DND-41 (cell line): ENCODE measurements at regions not wholly inside any gene's neighbourhood (a gene's known extent, or its start where the extent isn't known, plus 50 kb on each side); places are given as distances from the start of the nearest gene placed in this dataset.

Experiments
- ATAC-seq: fragments of 200-7000 bp; cut with Tn5 transposase; 3 replicates; pipeline ENCODE4 v1.9.1; 2021; ENCODE audit warnings: low read depth; ENCODE audit not compliant: insufficient read depth
- DNase-seq: peaks from one replicate; pipeline ENCODE4 v3.0.0-alpha.2; 2020
- H2AFZ ChIP-seq: 2 replicates; pipeline ENCODE4 v1.6.0; 2012; ENCODE audit warnings: low read depth, low read length
- H3K27ac ChIP-seq: 2 replicates; pipeline ENCODE4 v1.5.1; 2012; ENCODE audit warnings: low read length, inconsistent platforms
- H3K27me3 ChIP-seq: fragments of 200-600 bp; sonication (generic); 2 replicates; pipeline ENCODE4 v1.6.0; 2012; ENCODE audit warnings: low read length, mild to moderate bottlenecking, inconsistent platforms; ENCODE audit not compliant: insufficient read depth, poor library complexity
- H3K36me3 ChIP-seq: 2 replicates; pipeline ENCODE4 v1.5.1; 2012; ENCODE audit warnings: low read length, inconsistent platforms; ENCODE audit not compliant: insufficient read depth
- H3K4me1 ChIP-seq: 2 replicates; pipeline ENCODE4 v1.5.1; 2012; ENCODE audit warnings: mild to moderate bottlenecking, low read length; ENCODE audit not compliant: insufficient read depth
- H3K4me2 ChIP-seq: 2 replicates; pipeline ENCODE4 v1.6.0; 2012; ENCODE audit warnings: mild to moderate bottlenecking, moderate library complexity, low read length, inconsistent platforms; ENCODE audit not compliant: insufficient read depth
- H3K4me3 ChIP-seq, 2 experiments: fragments of 200-600 bp in 1 of 2; shearing (Covaris generic) in 1 of 2; 2 replicates each; pipeline ENCODE4 v1.5.1; 2012 to 2016; ENCODE audit warnings: inconsistent platforms in 2 of 2, low read length in 2 of 2, mild to moderate bottlenecking in 2 of 2, low read depth in 1 of 2, moderate library complexity in 1 of 2
- H3K79me2 ChIP-seq: 2 replicates; pipeline ENCODE4 v1.6.0; 2012; ENCODE audit warnings: low read length, inconsistent platforms; ENCODE audit not compliant: insufficient read depth
- H3K9ac ChIP-seq: 2 replicates; pipeline ENCODE4 v1.6.0; 2012; ENCODE audit warnings: low read depth, mild to moderate bottlenecking, inconsistent platforms, low read length, moderate library complexity
- H3K9me3 ChIP-seq: 2 replicates; pipeline ENCODE4 v1.5.1; 2012; ENCODE audit warnings: low read length, moderate library complexity, mild to moderate bottlenecking, inconsistent platforms; ENCODE audit not compliant: insufficient read depth, severe bottlenecking
- H4K20me1 ChIP-seq: 2 replicates; pipeline ENCODE4 v1.6.0; 2012; ENCODE audit warnings: low read length; ENCODE audit not compliant: insufficient read depth
- EZH2 ChIP-seq: IDR thresholded peaks from 3 replicates; pipeline ENCODE4 v1.6.1; 2012; ENCODE audit warnings: borderline replicate concordance, low read depth, mild to moderate bottlenecking, moderate library complexity, low read length, inconsistent platforms; ENCODE audit not compliant: severe bottlenecking
- TF ChIP-seq, protein P1 (sequence below): IDR thresholded peaks from 2 replicates; pipeline ENCODE4 v1.5.1; 2012; ENCODE audit warnings: borderline replicate concordance, low read length, moderate library complexity, mild to moderate bottlenecking; ENCODE audit not compliant: poor library complexity, severe bottlenecking; ENCODE audit errors: extremely low read depth

- H3K27ac ChIP-seq = no peak overlapping the region
- no peaks in the 10 kb centered on the region for H3K79me2 ChIP-seq
- no peaks in the 10 kb centered on the region for H3K4me1 ChIP-seq
- no peak overlapping the region for H3K4me3 ChIP-seq
- H3K36me3 ChIP-seq = no peaks in the 10 kb centered on the region
- ATAC-seq = no peak
- no peaks in the 10 kb centered on the region for H4K20me1 ChIP-seq
- no peak overlapping the region for H3K4me2 ChIP-seq
- no peaks in the 10 kb centered on the region for H3K27me3 ChIP-seq
- no peak for DNase-seq
- H2AFZ ChIP-seq = no peak overlapping the region
- TF ChIP-seq, protein P1, sequence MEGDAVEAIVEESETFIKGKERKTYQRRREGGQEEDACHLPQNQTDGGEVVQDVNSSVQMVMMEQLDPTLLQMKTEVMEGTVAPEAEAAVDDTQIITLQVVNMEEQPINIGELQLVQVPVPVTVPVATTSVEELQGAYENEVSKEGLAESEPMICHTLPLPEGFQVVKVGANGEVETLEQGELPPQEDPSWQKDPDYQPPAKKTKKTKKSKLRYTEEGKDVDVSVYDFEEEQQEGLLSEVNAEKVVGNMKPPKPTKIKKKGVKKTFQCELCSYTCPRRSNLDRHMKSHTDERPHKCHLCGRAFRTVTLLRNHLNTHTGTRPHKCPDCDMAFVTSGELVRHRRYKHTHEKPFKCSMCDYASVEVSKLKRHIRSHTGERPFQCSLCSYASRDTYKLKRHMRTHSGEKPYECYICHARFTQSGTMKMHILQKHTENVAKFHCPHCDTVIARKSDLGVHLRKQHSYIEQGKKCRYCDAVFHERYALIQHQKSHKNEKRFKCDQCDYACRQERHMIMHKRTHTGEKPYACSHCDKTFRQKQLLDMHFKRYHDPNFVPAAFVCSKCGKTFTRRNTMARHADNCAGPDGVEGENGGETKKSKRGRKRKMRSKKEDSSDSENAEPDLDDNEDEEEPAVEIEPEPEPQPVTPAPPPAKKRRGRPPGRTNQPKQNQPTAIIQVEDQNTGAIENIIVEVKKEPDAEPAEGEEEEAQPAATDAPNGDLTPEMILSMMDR = no peak
- no peak for TF ChIP-seq EZH2
- no peaks in the 10 kb centered on the region for H3K9me3 ChIP-seq
- H3K9ac ChIP-seq = no peak overlapping the region
These were observed 106.0 kb upstream of the ARHGAP24 start for GRCh38 chr4:85368932-85369331.

GRCh38 chr4:85369703-85370380 is 105.1 kb upstream of the ARHGAP24 start:
- H3K9me3 ChIP-seq = no peaks in the 10 kb centered on the region
- H3K4me1 ChIP-seq = no peaks in the 10 kb centered on the region
- no peak overlapping the region for H3K9ac ChIP-seq
- H2AFZ ChIP-seq = no peak overlapping the region
- no peak overlapping the region for H3K27ac ChIP-seq
- ATAC-seq (no peak), DNase-seq (no peak)
- H3K79me2 ChIP-seq = no peaks in the 10 kb centered on the region
- H3K27me3 ChIP-seq = no peaks in the 10 kb centered on the region
- TF ChIP-seq, protein P1 = no peak
- no peak for TF ChIP-seq EZH2
- H4K20me1 ChIP-seq = no peaks in the 10 kb centered on the region
- no peak overlapping the region for H3K4me2 ChIP-seq
- no peaks in the 10 kb centered on the region for H3K36me3 ChIP-seq
- H3K4me3 ChIP-seq = no peak overlapping the region

DNA sequence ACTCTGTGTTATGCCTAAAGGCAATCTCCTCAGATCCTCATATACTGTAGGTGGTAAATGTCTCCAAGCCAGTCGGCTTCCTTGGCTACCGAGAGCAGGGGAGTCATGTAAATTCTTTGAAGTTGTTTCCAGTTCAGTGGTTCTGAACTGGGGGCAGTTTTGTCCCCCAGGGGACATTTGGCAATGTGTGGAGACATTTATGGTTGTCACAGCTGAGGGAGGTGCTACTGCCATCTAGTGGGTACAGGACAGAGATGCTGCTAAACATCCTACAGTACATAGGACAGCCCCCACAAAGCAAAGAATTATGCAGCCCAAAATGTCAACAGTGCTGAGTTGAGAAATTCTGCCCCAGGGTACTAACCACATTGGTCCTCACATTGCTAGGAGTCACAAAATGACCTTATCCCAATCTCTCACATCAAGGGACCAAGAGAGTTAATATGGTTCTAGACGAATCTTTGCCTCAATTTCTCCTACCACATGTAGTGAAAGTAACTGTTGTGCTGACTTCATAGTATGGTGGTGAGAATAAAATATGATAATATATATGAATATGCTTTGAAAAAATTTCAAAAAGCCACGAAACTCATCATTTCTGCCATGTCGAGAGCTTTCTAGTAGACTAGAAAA is 104.4 kb upstream of the ARHGAP24 start:
- Histone ChIP-seq H4K20me1 (no peaks in the 10 kb centered on the region), H3K4me1 (no peaks in the 10 kb centered on the region), H3K27me3 (no peaks in the 10 kb centered on the region), H3K79me2 (no peaks in the 10 kb centered on the region), H3K36me3 (no peaks in the 10 kb centered on the region), H3K4me2 (no peak overlapping the region), H2AFZ (no peak overlapping the region), H3K9me3 (no peaks in the 10 kb centered on the region), H3K4me3 (no peak overlapping the region), H3K9ac (no peak overlapping the region), H3K27ac (no peak overlapping the region)
- TF ChIP-seq, protein P1 = peak; percentile 76
- TF ChIP-seq EZH2 = no peak
- peak; percentile 26 for DNase-seq
- ATAC-seq = peak; percentile 83

- TF ChIP-seq, protein P1 = no peak
- no peak for TF ChIP-seq EZH2
- Histone ChIP-seq H3K9me3 (no peaks in the 10 kb centered on the region), H3K36me3 (no peaks in the 10 kb centered on the region), H3K4me2 (no peak overlapping the region), H2AFZ (no peak overlapping the region), H3K27me3 (no peaks in the 10 kb centered on the region), H3K79me2 (no peaks in the 10 kb centered on the region), H3K4me1 (no peaks in the 10 kb centered on the region), H3K27ac (no peak overlapping the region), H4K20me1 (no peaks in the 10 kb centered on the region), H3K4me3 (no peak overlapping the region), H3K9ac (no peak overlapping the region)
- ATAC-seq = no peak
- no peak for DNase-seq
These were observed 102.0 kb upstream of the ARHGAP24 start for GRCh38 chr4:85372966-85373365.
